IMR-90 (cell line): ENCODE measurements at regions not wholly inside any gene's neighbourhood (a gene's known extent, or its start where the extent isn't known, plus 50 kb on each side); places are given as distances from the start of the nearest gene placed in this dataset.

Experiments
- ATAC-seq: fragments of 200-7000 bp; cut with Tn5 transposase; 2 replicates; pipeline ENCODE4 v1.9.1; 2020; ENCODE audit warnings: low read depth, mild to moderate bottlenecking, moderate library complexity
- BruUV-seq: library from RNA; stranded (reverse); fragments of 400-500 nt; replicated peaks from 2 replicates; lab custom pipeline; 2021; lab: Mats Ljungman, UMichigan
- CTCF ChIA-PET: fragments of 300-600 bp; formaldehyde crosslinking; extraction: SDS; loops from one replicate; lab custom pipeline; 2021; ENCODE audit warnings: antibody characterized with exemption; lab: Yijun Ruan, JAX
- POLR2A ChIA-PET: fragments of 300-600 bp; sonication (Branson Sonifier 250); formaldehyde crosslinking; loops from one replicate; lab custom pipeline; 2022; ENCODE audit warnings: antibody characterized with exemption; ENCODE audit not compliant: unreplicated experiment; lab: Charles Lee
- DNase-seq: peaks from one replicate; pipeline ENCODE4 v3.0.0; 2013
- H2AFZ ChIP-seq: replicated peaks from 2 replicates; pipeline ENCODE3; 2013; ENCODE audit warnings: low read length, mild to moderate bottlenecking; ENCODE audit not compliant: poor library complexity
- H2AK5ac ChIP-seq: 2 replicates; pipeline ENCODE4 v1.6.1; 2013; ENCODE audit warnings: low read depth, low read length, inconsistent platforms
- H2AK9ac ChIP-seq: replicated peaks from 2 replicates; pipeline ENCODE3; 2013; ENCODE audit warnings: mild to moderate bottlenecking, low read depth, low read length, moderate library complexity; ENCODE audit not compliant: poor library complexity
- H2BK120ac ChIP-seq: 2 replicates; pipeline ENCODE4 v1.6.1; 2013; ENCODE audit warnings: low read depth, low read length, inconsistent platforms
- H2BK15ac ChIP-seq: 3 replicates; pipeline ENCODE4 v1.6.1; 2013; ENCODE audit warnings: low read depth, low read length, inconsistent platforms
- H2BK20ac ChIP-seq: 2 replicates; pipeline ENCODE4 v1.6.1; 2013; ENCODE audit warnings: low read depth, mild to moderate bottlenecking, inconsistent platforms, low read length, moderate library complexity
- H2BK5ac ChIP-seq: 2 replicates; pipeline ENCODE4 v1.6.1; 2013; ENCODE audit warnings: mild to moderate bottlenecking, low read depth, low read length, inconsistent platforms; ENCODE audit not compliant: poor library complexity, severe bottlenecking
- H3K14ac ChIP-seq: replicated peaks from 2 replicates; pipeline ENCODE4 v1.6.1; 2013; ENCODE audit warnings: low read depth, low read length, inconsistent platforms
- H3K18ac ChIP-seq: 2 replicates; pipeline ENCODE4 v1.6.1; 2013; ENCODE audit warnings: low read depth, low read length, control low read depth
- H3K23ac ChIP-seq: 2 replicates; pipeline ENCODE4 v1.6.1; 2013; ENCODE audit warnings: low read depth, low read length, inconsistent platforms
- H3K27ac ChIP-seq: 2 replicates; pipeline ENCODE4 v1.5.1; 2013; ENCODE audit warnings: mild to moderate bottlenecking, control low read depth, low read length; ENCODE audit not compliant: insufficient read depth
- H3K27me3 ChIP-seq: 2 replicates; pipeline ENCODE4 v1.6.1; 2013; ENCODE audit warnings: low read length; ENCODE audit not compliant: control insufficient read depth, insufficient read depth
- H3K36me3 ChIP-seq: 2 replicates; pipeline ENCODE4 v1.6.1; 2013; ENCODE audit warnings: low read length, mixed read lengths; ENCODE audit not compliant: control insufficient read depth, insufficient read depth
- H3K4ac ChIP-seq: 2 replicates; pipeline ENCODE4 v1.6.1; 2013; ENCODE audit warnings: low read depth, low read length, inconsistent platforms
- H3K4me1 ChIP-seq: 2 replicates; pipeline ENCODE4 v1.6.1; 2013; ENCODE audit warnings: low read length, mixed read lengths; ENCODE audit not compliant: control insufficient read depth, insufficient read depth
- H3K4me2 ChIP-seq: 2 replicates; pipeline ENCODE4 v1.6.1; 2013; ENCODE audit warnings: low read depth, mild to moderate bottlenecking, control low read depth, low read length, moderate library complexity
- H3K4me3 ChIP-seq: 2 replicates; pipeline ENCODE4 v1.5.1; 2013; ENCODE audit warnings: low read depth, mild to moderate bottlenecking, control low read depth, low read length, moderate library complexity; ENCODE audit not compliant: insufficient read depth
- H3K56ac ChIP-seq: 2 replicates; pipeline ENCODE4 v1.6.1; 2013; ENCODE audit warnings: low read length, inconsistent platforms; ENCODE audit not compliant: insufficient read depth; ENCODE audit errors: extremely low read depth
- H3K79me1 ChIP-seq, 2 experiments: 2 replicates each; pipeline ENCODE4 v1.6.1; 2013; ENCODE audit warnings: low read length in 2 of 2, inconsistent platforms in 1 of 2, low read depth in 1 of 2
- H3K9ac ChIP-seq: 2 replicates; pipeline ENCODE4 v1.6.1; 2013; ENCODE audit warnings: low read depth, low read length, control low read depth
- H3K9me1 ChIP-seq: 2 replicates; pipeline ENCODE4 v1.6.1; 2013; ENCODE audit warnings: low read length, inconsistent platforms; ENCODE audit not compliant: insufficient read depth
- H3K9me3 ChIP-seq: 2 replicates; pipeline ENCODE4 v1.6.1; 2013; ENCODE audit warnings: low read length; ENCODE audit not compliant: control insufficient read depth, insufficient read depth
- H4K20me1 ChIP-seq: 2 replicates; pipeline ENCODE4 v1.6.1; 2013; ENCODE audit warnings: low read length, inconsistent platforms; ENCODE audit not compliant: insufficient read depth
- H4K5ac ChIP-seq: 2 replicates; pipeline ENCODE4 v1.6.1; 2013; ENCODE audit warnings: mild to moderate bottlenecking, low read depth, low read length, control low read depth
- H4K8ac ChIP-seq, 2 experiments: 2 replicates each; pipeline ENCODE4 v1.6.1; 2013; ENCODE audit warnings: low read depth in 2 of 2, low read length in 2 of 2, control low read depth in 1 of 2, inconsistent platforms in 1 of 2
- H4K91ac ChIP-seq: 2 replicates; pipeline ENCODE4 v1.6.1; 2013; ENCODE audit warnings: low read depth, low read length, inconsistent platforms; ENCODE audit not compliant: insufficient read depth
- CEBPB ChIP-seq: IDR thresholded peaks from 2 replicates; pipeline ENCODE4 v1.6.1; 2012; ENCODE audit warnings: low read depth, low read length, improper control_type of control experiment
- CHD1 ChIP-seq: IDR thresholded peaks from 2 replicates; pipeline ENCODE4 v1.6.1; 2012; ENCODE audit warnings: low read depth, low read length, improper control_type of control experiment
- MAFK ChIP-seq: IDR thresholded peaks from 2 replicates; pipeline ENCODE4 v1.6.1; 2012; ENCODE audit warnings: low read depth, low read length, improper control_type of control experiment
- MXI1 ChIP-seq: IDR thresholded peaks from 2 replicates; pipeline ENCODE4 v1.6.1; 2012; ENCODE audit warnings: low read depth, mild to moderate bottlenecking, low read length, moderate library complexity, borderline replicate concordance
- NFE2L2 ChIP-seq: fragments of 150-350 bp; IDR thresholded peaks from 2 replicates; pipeline ENCODE4 v1.6.1; 2016; ENCODE audit warnings: low read depth, mild to moderate bottlenecking, low read length
- POLR2A ChIP-seq: IDR thresholded peaks from 2 replicates; pipeline ENCODE4 v1.6.1; 2012; ENCODE audit warnings: mild to moderate bottlenecking, low read depth, low read length
- RCOR1 ChIP-seq: IDR thresholded peaks from 2 replicates; pipeline ENCODE4 v1.6.1; 2012; ENCODE audit warnings: mild to moderate bottlenecking, low read length, improper control_type of control experiment; ENCODE audit not compliant: insufficient replicate concordance
- RFX5 ChIP-seq: IDR thresholded peaks from 2 replicates; pipeline ENCODE4 v1.8.0; 2012; ENCODE audit warnings: low read depth, mild to moderate bottlenecking, low read length, moderate library complexity
- WGBS, 2 experiments: methylation state at CpG; one replicate each; pipeline versions ENCODE4 v1.1.5 to v1.1.7; 2013; ENCODE audit warnings: missing lambda C conversion rate in 2 of 2; ENCODE audit not compliant: insufficient read length in 1 of 2; ENCODE audit errors: extremely low coverage in 2 of 2; 5-methylcytosine and 5-hydroxymethylcytosine counted together
- dilution Hi-C: fragments of 300-500 bp; cut with HindIII; formaldehyde crosslinking; loops from one replicate; pipeline ENCODE4 v1.14.3; 2018; ENCODE audit warnings: low sequenced_read_pairs; ENCODE audit not compliant: unreplicated experiment
- in situ Hi-C: fragments of 300-500 bp; cut with MboI; formaldehyde crosslinking; loops from 3 replicates; pipeline ENCODE4 v1.14.3; 2019; ENCODE audit warnings: low sequenced_read_pairs, inconsistent platforms, mixed read lengths
- intact Hi-C: fragments of 100-400 bp; cut with micrococcal nuclease; formaldehyde crosslinking; loops from 2 replicates; pipeline ENCODE4 v1.10.0; 2022
- TF ChIP-seq, protein P1 (sequence below): fragments of 150-350 bp; IDR thresholded peaks from 2 replicates; pipeline ENCODE4 v1.6.1; 2017; ENCODE audit warnings: mild to moderate bottlenecking, antibody characterized with exemption, low read length, low read depth

DNA sequence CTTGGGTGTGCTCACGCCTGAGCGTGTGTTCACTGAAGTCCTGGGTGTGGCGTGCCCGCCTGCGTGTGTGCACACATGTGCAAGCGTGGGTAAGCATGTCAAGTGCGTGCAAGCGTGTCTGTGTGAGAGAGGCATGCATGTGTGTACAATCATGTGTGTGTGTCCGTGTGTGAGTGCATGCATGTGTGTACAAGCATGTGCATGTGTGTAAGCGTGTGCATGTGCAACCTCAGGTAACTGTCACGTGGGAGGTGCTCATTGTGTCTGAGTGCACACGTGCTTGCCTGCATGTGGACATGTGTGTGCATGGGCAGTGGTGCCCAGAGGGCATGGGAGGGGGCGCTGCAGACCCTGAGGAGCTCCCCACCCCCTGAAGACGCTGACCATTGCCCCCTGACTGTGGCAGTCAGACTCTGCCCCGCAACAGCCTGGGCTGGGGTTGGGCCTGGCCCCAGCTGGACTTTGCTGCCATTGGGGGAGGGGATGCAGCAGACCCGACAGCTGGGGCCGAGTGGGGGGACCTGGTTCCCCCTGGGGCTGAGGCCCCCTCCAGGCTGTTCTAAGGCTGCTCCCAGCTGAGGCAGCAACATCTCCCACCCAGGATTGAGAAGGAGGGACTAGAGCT, 88.1 kb downstream of the UNCX start:
- in situ Hi-C loops (no loop called here), intact Hi-C loops (no loop called here), dilution Hi-C loops (no loop called here)
- Histone ChIP-seq H3K23ac (no peak overlapping the region), H2AFZ (no peak overlapping the region), H4K20me1 (no peaks in the 10 kb centered on the region), H2BK15ac (no peak overlapping the region), H3K27me3 (peaks cover 38% of the 10 kb centered on the region), H3K79me1 (no peaks in the 10 kb centered on the region), H3K4ac (no peak overlapping the region), H3K14ac (no peak overlapping the region), H3K4me1 (no peaks in the 10 kb centered on the region), H3K9me1 (no peaks in the 10 kb centered on the region), H2AK9ac (no peak overlapping the region), H2BK5ac (no peak overlapping the region), H4K8ac (no peak overlapping the region), H3K18ac (no peak overlapping the region), H3K9ac (no peak overlapping the region), H3K36me3 (no peaks in the 10 kb centered on the region), H4K91ac (no peak overlapping the region), H3K4me3 (no peak overlapping the region), H2AK5ac (no peak overlapping the region), H3K4me2 (no peak overlapping the region), H2BK120ac (no peak overlapping the region), H3K27ac (no peak overlapping the region), H4K5ac (no peak overlapping the region), H3K56ac (no peak overlapping the region), H3K9me3 (no peaks in the 10 kb centered on the region), H2BK20ac (no peak overlapping the region)
- CTCF ChIA-PET, result interaction anchor here (0.7 kb wide), 1 partner anchor 134 kb away, joined by 3 read pairs; no protein-coding TSS in a partner anchor
- 88% methylated on average over 4 of the region's 17 CpGs; no CpG with 5 or more reads in 1 of the 2 experiments for WGBS, 2 experiments
- ATAC-seq (no peak), DNase-seq (no peak)
- POLR2A ChIA-PET, result no interaction called here
- no TSS peak for BruUV-seq
- TF ChIP-seq, protein P1, sequence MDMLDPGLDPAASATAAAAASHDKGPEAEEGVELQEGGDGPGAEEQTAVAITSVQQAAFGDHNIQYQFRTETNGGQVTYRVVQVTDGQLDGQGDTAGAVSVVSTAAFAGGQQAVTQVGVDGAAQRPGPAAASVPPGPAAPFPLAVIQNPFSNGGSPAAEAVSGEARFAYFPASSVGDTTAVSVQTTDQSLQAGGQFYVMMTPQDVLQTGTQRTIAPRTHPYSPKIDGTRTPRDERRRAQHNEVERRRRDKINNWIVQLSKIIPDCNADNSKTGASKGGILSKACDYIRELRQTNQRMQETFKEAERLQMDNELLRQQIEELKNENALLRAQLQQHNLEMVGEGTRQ, result no peak
- no peak for TF ChIP-seq MAFK
- TF ChIP-seq CEBPB, result no peak
- no peak for TF ChIP-seq NFE2L2
- TF ChIP-seq POLR2A, result no peak
- TF ChIP-seq RFX5, result no peak
- TF ChIP-seq MXI1, result no peak
- no peak for TF ChIP-seq RCOR1
- TF ChIP-seq CHD1, result no peak
